HEK293 (cell line): ENCODE measurements at regions not wholly inside any gene's neighbourhood (a gene's known extent, or its start where the extent isn't known, plus 50 kb on each side); places are given as distances from the start of the nearest gene placed in this dataset.

Experiments used
- CTCF ChIA-PET: fragments of 350-600 bp; formaldehyde crosslinking; extraction: SDS; loops from one replicate; lab custom pipeline; 2021; ENCODE audit warnings: antibody characterized with exemption; lab: Yijun Ruan, JAX
- POLR2A ChIA-PET: fragments of 300-600 bp; formaldehyde crosslinking; extraction: SDS; loops from one replicate; lab custom pipeline; 2020; ENCODE audit warnings: antibody characterized with exemption, inconsistent platforms; lab: Yijun Ruan, JAX
- H3K27ac ChIP-seq: fragments of 200-500 bp; sonication (Bioruptor generic); 2 replicates; pipeline ENCODE4 v1.5.1; 2014; ENCODE audit warnings: low read depth, low read length, control low read depth, inconsistent platforms; ENCODE audit errors: extremely low read depth
- H3K36me3 ChIP-seq, 2 experiments: fragments of 200-500 bp in 1 of 2; sonication (Bioruptor generic) in 1 of 2; 1 replicate in 1 of 2; 2 replicates in 1 of 2; pipeline ENCODE4 v1.5.1; 2014 to 2017; ENCODE audit warnings: inconsistent platforms in 2 of 2, low read length in 2 of 2; ENCODE audit not compliant: control insufficient read depth in 2 of 2, insufficient read depth in 1 of 2
- H3K4me1 ChIP-seq: fragments of 200-500 bp; sonication (Bioruptor generic); 2 replicates; pipeline ENCODE4 v1.5.1; 2014; ENCODE audit warnings: mild to moderate bottlenecking, low read length, inconsistent platforms; ENCODE audit not compliant: control insufficient read depth, insufficient read depth
- H3K4me3 ChIP-seq: 2 replicates; pipeline ENCODE4 v1.5.1; 2011; ENCODE audit warnings: low read depth, mild to moderate bottlenecking, control low read depth, low read length, moderate library complexity
- H3K9me3 ChIP-seq: fragments of 200-500 bp; sonication (Bioruptor generic); 2 replicates; pipeline ENCODE4 v1.5.1; 2014; ENCODE audit warnings: low read depth, low read length, inconsistent platforms; ENCODE audit not compliant: control insufficient read depth, insufficient read depth
- GFI1B ChIP-seq: fragments of 450-650 bp; formaldehyde crosslinking; IDR thresholded peaks from 2 replicates; pipeline ENCODE4 v1.5.1; 2016; ENCODE audit warnings: missing biosample characterization, missing genetic modification characterization
- GLIS2 ChIP-seq: fragments of 450-650 bp; formaldehyde crosslinking; IDR thresholded peaks from 2 replicates; pipeline ENCODE4 v1.5.1; 2016; ENCODE audit warnings: missing biosample characterization, missing genetic modification characterization
- HOXA7 ChIP-seq: sonication (generic); formaldehyde crosslinking; IDR thresholded peaks from 2 replicates; pipeline ENCODE4 v1.8.1; 2022; ENCODE audit warnings: missing genetic modification reagents, borderline replicate concordance
- ZBTB8A ChIP-seq: fragments of 450-650 bp; formaldehyde crosslinking; IDR thresholded peaks from 2 replicates; pipeline ENCODE4 v1.5.1; 2016; ENCODE audit warnings: missing biosample characterization, missing genetic modification characterization
- ZNF16 ChIP-seq: fragments of 450-650 bp; formaldehyde crosslinking; IDR thresholded peaks from 2 replicates; pipeline ENCODE4 v1.5.1; 2016; ENCODE audit warnings: low read depth, missing biosample characterization, missing genetic modification characterization
- ZNF555 ChIP-seq: fragments of 450-650 bp; formaldehyde crosslinking; conservative IDR thresholded peaks from 2 replicates; pipeline ENCODE4 v1.5.1; 2017; ENCODE audit warnings: missing biosample characterization, mild to moderate bottlenecking, missing genetic modification characterization, inconsistent platforms
- ZNF785 ChIP-seq: fragments of 450-650 bp; formaldehyde crosslinking; IDR thresholded peaks from 2 replicates; pipeline ENCODE4 v1.5.1; 2016; ENCODE audit warnings: missing biosample characterization, missing genetic modification characterization
- TF ChIP-seq, protein P1 (sequence below): fragments of 450-650 bp; formaldehyde crosslinking; IDR thresholded peaks from 2 replicates; pipeline ENCODE4 v1.5.1; 2017; ENCODE audit warnings: missing biosample characterization, missing genetic modification characterization
- TF ChIP-seq, protein P2 (sequence below): fragments of 450-650 bp; formaldehyde crosslinking; IDR thresholded peaks from 2 replicates; pipeline ENCODE4 v1.5.1; 2017; ENCODE audit warnings: missing biosample characterization, mild to moderate bottlenecking, missing genetic modification characterization, moderate library complexity
- TF ChIP-seq, protein P3 (sequence below): fragments of 450-650 bp; IDR thresholded peaks from 2 replicates; pipeline ENCODE4 v1.5.1; 2018; ENCODE audit warnings: missing biosample characterization, mild to moderate bottlenecking, missing genetic modification characterization
- TF ChIP-seq, protein P4 (sequence below): fragments of 450-650 bp; formaldehyde crosslinking; IDR thresholded peaks from 2 replicates; pipeline ENCODE4 v1.5.1; 2016; ENCODE audit warnings: missing biosample characterization, missing genetic modification characterization, borderline replicate concordance
- TF ChIP-seq, protein P5 (sequence below): fragments of 450-650 bp; formaldehyde crosslinking; IDR thresholded peaks from 2 replicates; pipeline ENCODE4 v1.5.1; 2016; ENCODE audit warnings: missing biosample characterization, missing genetic modification characterization, low read depth
- TF ChIP-seq, protein P6 (sequence below): fragments of 450-650 bp; formaldehyde crosslinking; conservative IDR thresholded peaks from 2 replicates; pipeline ENCODE4 v1.5.1; 2016; ENCODE audit warnings: low read depth, missing biosample characterization, missing genetic modification characterization

DNA sequence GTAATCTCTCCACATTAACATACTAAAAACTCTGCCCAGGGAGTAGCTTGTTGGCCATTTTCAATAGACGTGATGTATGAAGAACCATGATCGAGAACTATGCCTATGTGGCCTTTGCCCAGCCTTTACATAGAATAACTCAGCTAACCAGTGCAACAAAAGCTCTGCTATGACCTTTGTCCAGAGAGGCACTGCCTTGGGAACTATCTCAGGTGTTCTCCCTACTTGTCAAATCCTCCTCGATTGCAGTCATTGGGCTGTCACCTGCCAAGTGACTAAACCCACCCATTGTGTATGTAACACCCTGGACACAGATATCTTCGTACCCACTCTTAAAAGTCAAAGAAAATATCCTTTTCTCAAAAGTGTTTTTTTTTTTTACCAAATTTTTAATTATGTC lies 610.3 kb upstream of the GALNTL6 start (continued):
- no peak for TF ChIP-seq ZBTB8A (tag by site-specific recombination)
- no peak for TF ChIP-seq ZNF785 (tag by site-specific recombination)
- TF ChIP-seq, protein P1, sequence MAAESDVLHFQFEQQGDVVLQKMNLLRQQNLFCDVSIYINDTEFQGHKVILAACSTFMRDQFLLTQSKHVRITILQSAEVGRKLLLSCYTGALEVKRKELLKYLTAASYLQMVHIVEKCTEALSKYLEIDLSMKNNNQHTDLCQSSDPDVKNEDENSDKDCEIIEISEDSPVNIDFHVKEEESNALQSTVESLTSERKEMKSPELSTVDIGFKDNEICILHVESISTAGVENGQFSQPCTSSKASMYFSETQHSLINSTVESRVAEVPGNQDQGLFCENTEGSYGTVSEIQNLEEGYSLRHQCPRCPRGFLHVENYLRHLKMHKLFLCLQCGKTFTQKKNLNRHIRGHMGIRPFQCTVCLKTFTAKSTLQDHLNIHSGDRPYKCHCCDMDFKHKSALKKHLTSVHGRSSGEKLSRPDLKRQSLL (tag by site-specific recombination): no peak
- TF ChIP-seq, protein P2, sequence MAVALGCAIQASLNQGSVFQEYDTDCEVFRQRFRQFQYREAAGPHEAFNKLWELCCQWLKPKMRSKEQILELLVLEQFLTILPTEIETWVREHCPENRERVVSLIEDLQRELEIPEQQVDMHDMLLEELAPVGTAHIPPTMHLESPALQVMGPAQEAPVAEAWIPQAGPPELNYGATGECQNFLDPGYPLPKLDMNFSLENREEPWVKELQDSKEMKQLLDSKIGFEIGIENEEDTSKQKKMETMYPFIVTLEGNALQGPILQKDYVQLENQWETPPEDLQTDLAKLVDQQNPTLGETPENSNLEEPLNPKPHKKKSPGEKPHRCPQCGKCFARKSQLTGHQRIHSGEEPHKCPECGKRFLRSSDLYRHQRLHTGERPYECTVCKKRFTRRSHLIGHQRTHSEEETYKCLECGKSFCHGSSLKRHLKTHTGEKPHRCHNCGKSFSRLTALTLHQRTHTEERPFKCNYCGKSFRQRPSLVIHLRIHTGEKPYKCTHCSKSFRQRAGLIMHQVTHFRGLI: no peak
- no peak for TF ChIP-seq HOXA7
- TF ChIP-seq ZNF555: no peak
- TF ChIP-seq ZNF16 (tag by site-specific recombination): no peak
- no peak for TF ChIP-seq GLIS2 (tag by site-specific recombination)

DNA sequence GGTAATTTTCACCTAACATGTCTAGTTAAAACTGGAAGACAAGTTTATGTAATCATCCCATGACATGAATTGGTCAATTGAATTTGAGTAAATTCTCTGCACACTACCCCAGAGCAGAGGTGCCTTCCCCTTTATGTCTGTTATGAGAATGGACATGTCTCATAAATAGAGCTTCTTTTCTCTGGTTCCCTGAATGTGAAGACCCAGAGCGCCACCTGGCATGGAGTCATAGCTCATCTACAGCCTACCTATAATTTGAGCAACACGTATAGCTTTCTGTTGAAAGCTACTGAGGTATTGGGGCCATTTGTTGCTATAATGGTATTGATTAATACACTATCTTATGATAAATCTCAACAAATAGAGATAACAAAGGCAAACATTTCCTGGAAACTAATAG lies 626.5 kb upstream of the GALNTL6 start:
- H3K4me3 ChIP-seq: no peak overlapping the region
- H3K27ac ChIP-seq: no peak overlapping the region
- ChIA-PET CTCF (interaction anchor here (0.7 kb wide), 1 partner anchor 234 kb away, joined by 3 read pairs; no protein-coding TSS in a partner anchor), POLR2A (no interaction called here)
- H3K36me3 ChIP-seq: no peaks in the 10 kb centered on the region
- no peaks in the 10 kb centered on the region for H3K4me1 ChIP-seq
- no peaks in the 10 kb centered on the region for H3K9me3 ChIP-seq
- TF ChIP-seq, protein P3, sequence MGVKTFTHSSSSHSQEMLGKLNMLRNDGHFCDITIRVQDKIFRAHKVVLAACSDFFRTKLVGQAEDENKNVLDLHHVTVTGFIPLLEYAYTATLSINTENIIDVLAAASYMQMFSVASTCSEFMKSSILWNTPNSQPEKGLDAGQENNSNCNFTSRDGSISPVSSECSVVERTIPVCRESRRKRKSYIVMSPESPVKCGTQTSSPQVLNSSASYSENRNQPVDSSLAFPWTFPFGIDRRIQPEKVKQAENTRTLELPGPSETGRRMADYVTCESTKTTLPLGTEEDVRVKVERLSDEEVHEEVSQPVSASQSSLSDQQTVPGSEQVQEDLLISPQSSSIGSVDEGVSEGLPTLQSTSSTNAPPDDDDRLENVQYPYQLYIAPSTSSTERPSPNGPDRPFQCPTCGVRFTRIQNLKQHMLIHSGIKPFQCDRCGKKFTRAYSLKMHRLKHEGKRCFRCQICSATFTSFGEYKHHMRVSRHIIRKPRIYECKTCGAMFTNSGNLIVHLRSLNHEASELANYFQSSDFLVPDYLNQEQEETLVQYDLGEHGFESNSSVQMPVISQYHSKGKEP: no peak

DNA sequence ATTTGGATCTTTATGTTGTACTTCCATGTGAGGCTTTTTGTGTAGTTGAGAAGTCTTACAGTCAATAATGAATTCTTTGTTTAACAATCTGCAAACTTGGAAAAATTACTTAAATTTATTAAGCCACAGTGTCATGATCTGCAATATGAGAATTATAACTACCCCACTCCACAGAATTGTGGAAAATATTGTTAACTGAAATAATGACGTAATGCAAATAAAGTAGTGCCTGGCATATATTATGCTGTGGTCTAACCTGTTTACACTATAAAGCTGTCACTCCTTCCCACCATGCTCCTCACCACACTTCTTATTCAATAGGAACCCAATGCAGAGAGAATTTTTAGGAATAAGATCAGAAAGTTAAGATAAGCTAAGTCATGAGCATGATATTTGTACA lies 632.1 kb upstream of the GALNTL6 start:
- Histone ChIP-seq H3K4me3 (no peak overlapping the region), H3K36me3 (no peaks in the 10 kb centered on the region), H3K9me3 (no peaks in the 10 kb centered on the region), H3K4me1 (no peaks in the 10 kb centered on the region), H3K27ac (no peak overlapping the region)
- CTCF ChIA-PET: no interaction called here
- TF ChIP-seq, protein P4, sequence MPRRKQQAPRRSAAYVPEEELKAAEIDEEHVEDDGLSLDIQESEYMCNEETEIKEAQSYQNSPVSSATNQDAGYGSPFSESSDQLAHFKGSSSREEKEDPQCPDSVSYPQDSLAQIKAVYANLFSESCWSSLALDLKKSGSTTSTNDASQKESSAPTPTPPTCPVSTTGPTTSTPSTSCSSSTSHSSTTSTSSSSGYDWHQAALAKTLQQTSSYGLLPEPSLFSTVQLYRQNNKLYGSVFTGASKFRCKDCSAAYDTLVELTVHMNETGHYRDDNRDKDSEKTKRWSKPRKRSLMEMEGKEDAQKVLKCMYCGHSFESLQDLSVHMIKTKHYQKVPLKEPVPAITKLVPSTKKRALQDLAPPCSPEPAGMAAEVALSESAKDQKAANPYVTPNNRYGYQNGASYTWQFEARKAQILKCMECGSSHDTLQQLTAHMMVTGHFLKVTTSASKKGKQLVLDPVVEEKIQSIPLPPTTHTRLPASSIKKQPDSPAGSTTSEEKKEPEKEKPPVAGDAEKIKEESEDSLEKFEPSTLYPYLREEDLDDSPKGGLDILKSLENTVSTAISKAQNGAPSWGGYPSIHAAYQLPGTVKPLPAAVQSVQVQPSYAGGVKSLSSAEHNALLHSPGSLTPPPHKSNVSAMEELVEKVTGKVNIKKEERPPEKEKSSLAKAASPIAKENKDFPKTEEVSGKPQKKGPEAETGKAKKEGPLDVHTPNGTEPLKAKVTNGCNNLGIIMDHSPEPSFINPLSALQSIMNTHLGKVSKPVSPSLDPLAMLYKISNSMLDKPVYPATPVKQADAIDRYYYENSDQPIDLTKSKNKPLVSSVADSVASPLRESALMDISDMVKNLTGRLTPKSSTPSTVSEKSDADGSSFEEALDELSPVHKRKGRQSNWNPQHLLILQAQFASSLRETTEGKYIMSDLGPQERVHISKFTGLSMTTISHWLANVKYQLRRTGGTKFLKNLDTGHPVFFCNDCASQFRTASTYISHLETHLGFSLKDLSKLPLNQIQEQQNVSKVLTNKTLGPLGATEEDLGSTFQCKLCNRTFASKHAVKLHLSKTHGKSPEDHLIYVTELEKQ (tag by site-specific recombination): no peak
- TF ChIP-seq GFI1B (tag by site-specific recombination): no peak
- TF ChIP-seq, protein P5, sequence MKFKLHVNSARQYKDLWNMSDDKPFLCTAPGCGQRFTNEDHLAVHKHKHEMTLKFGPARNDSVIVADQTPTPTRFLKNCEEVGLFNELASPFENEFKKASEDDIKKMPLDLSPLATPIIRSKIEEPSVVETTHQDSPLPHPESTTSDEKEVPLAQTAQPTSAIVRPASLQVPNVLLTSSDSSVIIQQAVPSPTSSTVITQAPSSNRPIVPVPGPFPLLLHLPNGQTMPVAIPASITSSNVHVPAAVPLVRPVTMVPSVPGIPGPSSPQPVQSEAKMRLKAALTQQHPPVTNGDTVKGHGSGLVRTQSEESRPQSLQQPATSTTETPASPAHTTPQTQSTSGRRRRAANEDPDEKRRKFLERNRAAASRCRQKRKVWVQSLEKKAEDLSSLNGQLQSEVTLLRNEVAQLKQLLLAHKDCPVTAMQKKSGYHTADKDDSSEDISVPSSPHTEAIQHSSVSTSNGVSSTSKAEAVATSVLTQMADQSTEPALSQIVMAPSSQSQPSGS (tag by site-specific recombination): peak; percentile 62
- TF ChIP-seq, protein P6, sequence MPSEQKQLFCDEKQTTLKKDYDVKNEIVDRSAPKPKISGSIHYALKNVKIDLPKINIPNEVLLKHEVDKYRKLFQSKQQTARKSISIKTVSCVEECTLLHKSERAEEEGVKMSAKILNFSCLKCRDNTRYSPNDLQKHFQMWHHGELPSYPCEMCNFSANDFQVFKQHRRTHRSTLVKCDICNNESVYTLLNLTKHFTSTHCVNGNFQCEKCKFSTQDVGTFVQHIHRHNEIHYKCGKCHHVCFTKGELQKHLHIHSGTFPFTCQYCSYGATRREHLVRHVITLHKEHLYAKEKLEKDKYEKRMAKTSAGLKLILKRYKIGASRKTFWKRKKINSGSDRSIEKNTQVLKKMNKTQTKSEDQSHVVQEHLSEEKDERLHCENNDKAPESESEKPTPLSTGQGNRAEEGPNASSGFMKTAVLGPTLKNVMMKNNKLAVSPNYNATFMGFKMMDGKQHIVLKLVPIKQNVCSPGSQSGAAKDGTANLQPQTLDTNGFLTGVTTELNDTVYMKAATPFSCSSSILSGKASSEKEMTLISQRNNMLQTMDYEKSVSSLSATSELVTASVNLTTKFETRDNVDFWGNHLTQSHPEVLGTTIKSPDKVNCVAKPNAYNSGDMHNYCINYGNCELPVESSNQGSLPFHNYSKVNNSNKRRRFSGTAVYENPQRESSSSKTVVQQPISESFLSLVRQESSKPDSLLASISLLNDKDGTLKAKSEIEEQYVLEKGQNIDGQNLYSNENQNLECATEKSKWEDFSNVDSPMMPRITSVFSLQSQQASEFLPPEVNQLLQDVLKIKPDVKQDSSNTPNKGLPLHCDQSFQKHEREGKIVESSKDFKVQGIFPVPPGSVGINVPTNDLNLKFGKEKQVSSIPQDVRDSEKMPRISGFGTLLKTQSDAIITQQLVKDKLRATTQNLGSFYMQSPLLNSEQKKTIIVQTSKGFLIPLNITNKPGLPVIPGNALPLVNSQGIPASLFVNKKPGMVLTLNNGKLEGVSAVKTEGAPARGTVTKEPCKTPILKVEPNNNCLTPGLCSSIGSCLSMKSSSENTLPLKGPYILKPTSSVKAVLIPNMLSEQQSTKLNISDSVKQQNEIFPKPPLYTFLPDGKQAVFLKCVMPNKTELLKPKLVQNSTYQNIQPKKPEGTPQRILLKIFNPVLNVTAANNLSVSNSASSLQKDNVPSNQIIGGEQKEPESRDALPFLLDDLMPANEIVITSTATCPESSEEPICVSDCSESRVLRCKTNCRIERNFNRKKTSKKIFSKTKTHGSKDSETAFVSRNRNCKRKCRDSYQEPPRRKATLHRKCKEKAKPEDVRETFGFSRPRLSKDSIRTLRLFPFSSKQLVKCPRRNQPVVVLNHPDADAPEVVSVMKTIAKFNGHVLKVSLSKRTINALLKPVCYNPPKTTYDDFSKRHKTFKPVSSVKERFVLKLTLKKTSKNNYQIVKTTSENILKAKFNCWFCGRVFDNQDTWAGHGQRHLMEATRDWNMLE (tag by site-specific recombination): no peak
- POLR2A ChIA-PET: no interaction called here
